HG02798 (cell line): ENCODE measurements at regions not wholly inside any gene's neighbourhood (a gene's known extent, or its start where the extent isn't known, plus 50 kb on each side); places are given as distances from the start of the nearest gene placed in this dataset.

Experiments used
- ATAC-seq: cut with Tn5 transposase; IDR thresholded peaks from one replicate; pipeline ENCODE4 v1.9.1; 2021; ENCODE audit warnings: mild to moderate bottlenecking; ENCODE audit not compliant: unreplicated experiment, poor library complexity

DNA sequence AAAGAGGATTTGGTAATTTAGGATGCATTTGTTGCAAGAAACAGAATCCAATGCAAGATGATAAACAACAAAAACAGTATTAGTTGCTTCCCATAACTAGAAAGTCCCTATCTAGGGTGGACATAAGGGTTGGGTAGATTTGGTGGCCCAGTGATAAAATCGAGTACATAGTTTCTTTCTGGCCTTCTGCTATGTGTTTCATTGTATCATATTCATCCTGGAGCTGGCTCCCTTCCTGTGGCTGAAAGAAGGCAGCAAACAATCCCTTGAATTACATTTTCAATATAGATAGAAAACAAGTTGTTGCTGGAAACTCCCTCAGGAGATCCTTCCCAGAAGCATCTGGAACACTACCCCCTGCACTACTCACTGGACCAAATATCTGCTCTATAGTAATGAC lies 135.1 kb downstream of the ID4 start:
- no peak for ATAC-seq

DNA sequence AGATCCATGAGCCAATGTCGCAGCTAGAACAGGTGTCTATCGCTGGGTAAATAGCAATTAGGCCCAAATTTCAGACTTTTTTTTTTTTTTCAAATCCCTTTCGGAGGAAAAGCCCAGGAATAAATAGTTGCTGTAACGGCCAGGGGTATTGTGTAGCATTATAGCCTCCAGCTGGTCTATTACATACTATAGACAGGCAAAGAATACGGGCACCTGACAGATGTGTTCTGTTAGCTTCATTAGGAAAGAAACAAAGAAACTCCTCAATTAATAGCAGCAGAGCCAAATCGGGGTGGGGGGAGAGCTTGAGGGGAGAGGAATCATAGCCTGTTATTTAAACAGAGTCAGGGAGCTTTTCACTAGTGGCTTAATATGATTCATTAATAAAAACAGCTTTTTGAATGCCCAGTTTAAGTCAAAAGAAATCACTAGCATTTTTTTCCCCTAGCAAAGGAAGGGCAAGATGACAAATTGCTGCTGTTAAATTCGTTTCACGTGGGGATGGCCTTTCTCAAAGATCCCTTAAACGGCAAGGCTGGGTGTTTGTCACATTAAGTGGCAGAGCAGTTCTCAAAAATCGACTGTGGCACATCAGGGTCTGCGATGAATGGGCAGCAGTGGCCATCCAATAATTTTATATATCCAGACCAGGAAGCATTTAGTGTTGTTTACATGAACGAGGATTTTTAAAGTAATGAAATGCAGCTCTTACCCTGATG lies 139.4 kb downstream of the ID4 start:
- no peak for ATAC-seq

DNA sequence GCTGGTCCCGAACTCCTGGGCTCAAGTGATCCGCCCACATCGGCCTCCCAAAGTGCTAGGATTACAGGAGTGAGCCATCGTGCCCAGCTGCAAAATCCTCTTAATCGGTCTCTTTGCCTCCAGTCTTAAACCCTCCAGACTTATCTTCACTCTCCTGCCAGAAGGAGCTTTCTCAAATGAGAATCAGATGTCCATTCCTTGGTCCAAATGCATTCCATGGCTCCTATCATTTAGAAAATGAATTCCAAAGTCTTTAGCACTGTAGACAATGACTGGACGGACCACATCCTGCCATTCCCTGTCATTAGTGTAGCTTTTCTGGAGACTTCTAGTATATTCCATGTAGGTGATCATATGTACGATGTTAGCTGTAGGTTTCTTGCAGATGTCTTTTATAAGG lies 141.9 kb downstream of the ID4 start:
- ATAC-seq, result no peak

- no peak for ATAC-seq
Observed at GRCh38 chr6:19979986-19980385, 142.8 kb downstream of the ID4 start.

DNA sequence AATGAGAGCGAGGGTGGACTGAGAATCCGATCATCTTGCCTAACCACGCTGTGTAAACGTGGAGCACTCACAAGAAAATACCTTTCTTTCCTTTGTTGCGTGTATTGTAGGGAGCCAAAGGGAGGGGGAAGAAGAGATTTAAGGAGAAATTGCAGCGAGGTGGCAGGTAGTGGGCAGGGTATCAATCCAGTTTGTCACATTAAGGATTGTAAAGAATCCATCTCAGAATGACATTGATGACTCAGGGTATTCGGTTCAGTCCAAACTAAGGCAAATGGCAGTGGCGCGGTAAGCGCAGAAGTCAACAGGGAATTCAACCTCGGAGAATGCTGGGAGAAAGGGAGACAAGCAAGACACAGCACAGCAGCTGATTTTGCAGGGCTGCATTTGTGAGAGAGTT lies 146.2 kb downstream of the ID4 start:
- ATAC-seq, result no peak

DNA sequence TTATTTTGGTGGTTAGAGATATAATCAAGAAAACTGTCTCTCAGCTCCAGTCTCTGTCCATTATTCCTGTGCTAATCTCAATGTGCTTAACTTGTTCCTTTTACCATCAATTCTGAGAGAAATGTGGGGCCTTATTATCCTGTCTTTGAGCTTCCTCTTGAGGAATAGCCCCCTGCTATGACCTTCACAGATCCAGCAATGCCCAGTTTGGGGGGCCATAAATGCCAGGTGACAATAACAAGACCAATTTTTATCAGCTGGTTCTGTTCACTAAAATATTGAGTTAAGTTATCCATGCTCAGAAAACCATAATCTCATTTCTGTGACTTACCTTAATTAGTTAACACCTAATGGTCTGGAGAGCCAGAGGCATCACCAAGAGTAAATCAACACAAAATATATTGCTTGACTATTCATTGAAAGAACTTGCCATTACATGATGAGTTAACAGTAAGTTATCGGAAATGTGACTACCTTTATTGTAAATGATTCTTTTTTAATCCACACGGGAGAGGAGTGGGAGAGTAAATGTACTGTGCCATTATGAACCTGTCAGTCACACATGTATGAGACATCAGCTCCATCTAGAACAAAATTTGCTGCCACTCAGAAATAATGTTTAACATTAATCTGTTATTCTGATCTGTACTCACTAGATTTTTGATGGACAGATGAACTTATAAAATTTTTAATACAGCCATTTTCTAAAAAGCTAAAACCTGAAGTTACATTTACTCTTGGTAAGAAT lies 149.7 kb downstream of the ID4 start:
- no peak for ATAC-seq

GRCh38 chr6:19988555-19988954 lies 151.4 kb downstream of the ID4 start:
- no peak for ATAC-seq

- no peak for ATAC-seq
Observed at GRCh38 chr6:19991176-19991575, 154.0 kb downstream of the ID4 start.

DNA sequence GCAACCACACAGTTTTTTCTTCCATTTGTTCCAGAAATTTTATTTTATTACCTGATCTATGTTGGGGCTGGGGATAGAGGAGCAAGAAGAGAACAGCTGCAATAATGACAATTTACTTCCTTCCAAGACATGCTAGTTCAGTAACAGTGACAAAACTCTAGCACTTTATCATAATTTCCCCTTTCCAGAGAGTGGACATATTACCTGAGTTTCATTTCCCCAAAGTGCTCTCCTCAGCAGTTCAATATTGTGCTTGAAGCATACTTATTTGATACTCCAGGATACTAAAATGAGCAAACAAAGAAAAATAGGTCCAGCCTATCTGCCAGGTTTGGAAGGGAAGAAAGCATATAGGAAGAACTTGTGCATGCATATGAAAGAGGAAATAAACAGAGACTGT lies 157.7 kb downstream of the ID4 start:
- no peak for ATAC-seq

DNA sequence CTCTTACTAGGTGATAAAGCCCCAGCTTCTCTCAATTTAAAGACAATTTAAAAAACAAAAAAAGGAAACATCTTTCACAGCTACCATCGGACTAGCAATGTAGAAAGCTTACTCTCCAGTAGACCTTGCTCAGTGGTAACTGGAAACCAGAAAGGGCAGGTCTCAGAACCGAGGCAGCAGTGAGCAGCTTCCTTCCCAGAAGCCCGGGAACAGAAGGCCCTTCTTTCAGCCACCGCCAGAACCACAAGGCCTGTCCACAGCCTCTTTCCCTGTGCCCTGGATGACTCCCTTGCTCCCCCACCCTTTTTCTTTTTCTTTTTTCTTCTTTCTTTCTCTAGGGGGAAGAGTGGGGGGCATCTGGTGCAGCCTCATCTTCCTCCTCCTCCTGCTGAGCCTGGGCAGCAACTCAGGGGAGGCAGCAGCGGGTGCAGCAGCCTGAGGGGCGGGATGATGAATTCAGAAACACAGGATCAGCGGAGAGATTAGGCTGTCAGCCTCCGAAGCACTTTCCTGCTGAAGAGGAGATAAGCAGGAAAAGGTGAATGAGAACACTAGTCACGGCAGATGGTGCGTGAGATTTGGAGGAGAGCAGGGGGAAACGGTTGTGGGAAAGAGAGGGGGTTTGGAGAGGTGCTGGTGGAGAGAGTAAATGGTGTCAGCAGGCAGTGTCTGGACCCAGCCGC lies 158.5 kb downstream of the ID4 start:
- no peak for ATAC-seq

- ATAC-seq, result no peak
Observed at GRCh38 chr6:19997104-19997503, 159.9 kb downstream of the ID4 start.

DNA sequence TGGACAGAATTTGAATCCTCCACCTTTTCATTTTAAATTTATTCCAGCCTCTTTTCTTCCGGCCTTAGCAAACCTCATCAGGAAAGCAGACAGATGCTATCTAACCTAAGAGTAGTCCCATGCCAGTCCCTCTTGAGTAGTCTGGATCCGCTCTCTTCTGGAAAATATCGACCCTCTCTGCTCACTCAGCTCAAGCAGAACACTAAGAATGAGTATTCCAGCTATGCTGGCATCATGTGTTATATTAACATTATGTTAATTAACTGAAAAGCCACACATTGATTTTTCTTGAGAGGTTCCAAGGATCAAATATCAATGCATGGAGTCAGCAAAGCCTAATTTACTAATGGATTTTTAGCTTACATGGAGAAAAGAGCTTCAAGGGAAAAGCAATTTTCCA lies 161.4 kb downstream of the ID4 start:
- ATAC-seq, result no peak

DNA sequence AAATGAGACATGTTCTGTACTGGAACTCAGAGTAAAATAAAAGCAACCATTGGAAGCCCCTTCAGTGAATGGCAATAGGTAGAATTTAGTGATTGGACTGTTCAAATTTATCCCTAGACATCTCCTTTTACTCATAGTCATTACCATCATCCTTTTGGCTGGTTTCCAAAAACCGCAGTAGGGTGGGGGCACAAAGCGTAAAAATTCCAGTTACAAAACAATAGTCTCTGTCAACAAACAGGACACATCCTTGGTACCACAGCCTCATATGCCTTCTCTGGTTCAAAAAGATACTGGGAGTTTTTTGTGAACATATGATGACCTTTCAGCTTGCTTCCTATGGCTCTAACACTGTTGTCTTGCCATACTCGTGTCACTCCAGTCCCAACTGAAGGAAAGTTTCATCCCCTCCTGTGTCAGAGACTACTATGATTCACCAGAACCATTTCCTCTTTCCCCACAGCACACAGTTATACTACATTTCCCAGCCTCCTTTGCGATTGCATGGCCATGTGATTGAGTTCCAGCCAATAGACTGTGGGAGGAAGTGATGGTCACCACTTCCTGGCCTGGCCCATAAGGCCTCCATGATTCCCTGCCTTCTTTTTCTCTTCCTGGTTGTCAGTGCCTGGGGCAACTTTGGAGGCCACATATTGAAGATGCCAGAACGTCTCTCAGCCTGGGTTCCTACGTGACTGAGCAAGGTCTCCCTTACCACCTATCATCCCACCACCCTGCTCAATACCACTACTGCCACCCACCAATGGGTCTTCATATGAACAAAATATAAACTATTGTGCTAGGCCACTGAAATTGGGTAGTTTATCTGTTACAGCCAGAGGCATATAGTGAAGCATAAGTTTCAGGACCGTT lies 162.4 kb downstream of the ID4 start:
- ATAC-seq, result peak; percentile 74

DNA sequence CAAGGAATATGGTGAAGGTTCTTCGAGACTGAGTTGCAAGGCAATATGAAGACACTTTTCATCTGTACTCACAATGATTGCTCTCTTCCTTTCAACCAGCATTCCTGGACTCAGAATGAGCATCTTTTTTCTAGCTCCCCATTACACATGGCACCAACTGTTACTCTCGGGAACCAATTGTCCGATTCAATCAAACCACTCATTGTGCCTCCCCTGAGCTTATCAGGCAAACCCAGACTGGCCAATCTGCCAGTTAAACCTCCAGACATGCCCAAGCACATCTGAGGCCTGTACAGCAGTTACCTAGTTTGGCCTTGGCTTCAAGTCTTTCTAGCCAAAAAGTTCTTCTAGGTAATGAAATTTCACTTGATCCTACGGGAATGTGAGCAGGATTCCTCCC lies 164.1 kb downstream of the ID4 start:
- no peak for ATAC-seq

- no peak for ATAC-seq
Observed at GRCh38 chr6:20006037-20006436, 168.9 kb downstream of the ID4 start.

DNA sequence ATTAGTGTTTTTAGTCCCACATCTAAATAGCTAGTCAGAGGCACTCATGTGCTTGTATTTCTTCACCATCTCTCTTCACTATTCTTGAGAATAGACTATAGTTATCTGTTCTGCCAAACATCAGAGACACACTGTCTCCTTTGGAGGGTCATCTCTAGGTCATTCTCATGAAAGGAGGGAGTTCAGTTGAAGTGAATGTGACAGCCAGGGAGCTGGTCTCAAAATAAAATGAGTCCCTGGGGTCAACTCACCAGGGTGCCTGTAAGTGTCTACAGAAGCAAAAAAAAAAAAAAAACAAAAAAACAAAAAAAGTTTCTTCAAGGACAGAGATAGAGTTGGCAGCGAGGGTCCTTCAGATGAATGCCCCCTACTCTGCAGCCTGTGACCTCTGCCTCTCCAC lies 171.0 kb downstream of the ID4 start:
- ATAC-seq, result no peak

DNA sequence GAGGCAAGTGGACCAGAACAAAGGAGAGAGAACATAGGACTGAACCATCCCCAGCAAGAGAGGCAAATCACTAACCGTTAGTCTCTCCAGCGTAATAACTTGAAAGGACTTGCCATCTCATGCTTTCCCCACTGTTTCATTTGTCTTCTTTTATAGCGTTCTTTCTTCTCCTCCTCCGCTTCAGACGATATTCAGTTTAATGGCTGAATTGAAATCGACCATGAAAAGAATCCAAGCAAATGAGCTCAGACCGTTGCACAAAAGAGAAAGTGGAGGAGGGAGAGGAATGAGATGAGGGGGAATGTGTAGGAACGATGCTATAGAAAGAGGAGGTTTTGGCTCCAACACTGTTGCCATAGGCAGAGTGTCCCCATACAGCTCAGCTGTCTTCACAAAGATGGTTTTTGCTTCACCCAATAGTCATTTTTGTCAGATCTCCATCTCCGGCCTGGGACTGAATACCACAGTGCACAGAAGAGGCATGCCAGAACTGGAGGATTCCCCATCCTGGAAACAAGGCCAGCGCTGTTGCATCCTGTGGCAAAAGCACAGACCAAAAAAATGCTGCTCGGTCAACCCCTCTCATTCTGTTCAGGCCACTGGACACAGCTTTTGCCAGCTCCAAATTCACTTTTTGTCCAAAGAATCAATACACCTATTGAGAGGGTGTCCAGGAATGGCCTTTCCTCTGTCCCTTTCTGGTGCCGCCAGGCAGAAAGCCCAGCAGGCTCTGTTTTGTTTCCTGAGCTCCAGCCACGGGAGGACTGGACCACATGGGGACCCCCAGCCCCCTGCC lies 176.1 kb downstream of the ID4 start:
- ATAC-seq, result no peak

DNA sequence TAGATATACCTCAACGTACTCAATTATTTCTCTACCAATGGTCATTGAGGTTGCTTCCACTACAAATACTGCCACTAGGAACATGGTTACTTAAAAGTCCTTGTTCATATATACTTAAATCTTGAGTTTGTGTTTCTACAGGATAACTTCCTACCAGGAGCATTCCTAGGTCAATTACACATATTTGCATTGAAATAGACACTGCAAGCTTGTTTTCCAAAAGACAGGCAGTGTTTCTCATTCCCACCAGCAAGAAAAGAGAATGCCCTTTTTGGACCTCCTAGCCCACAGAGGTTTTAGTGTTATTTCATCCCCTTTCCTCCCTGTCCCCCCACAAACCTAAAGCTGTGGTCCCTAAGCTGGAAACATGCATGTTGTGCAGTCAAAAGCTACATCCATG lies 177.3 kb downstream of the ID4 start:
- ATAC-seq, result no peak

- ATAC-seq, result no peak
Observed at GRCh38 chr6:20020526-20020925, 183.4 kb downstream of the ID4 start.

DNA sequence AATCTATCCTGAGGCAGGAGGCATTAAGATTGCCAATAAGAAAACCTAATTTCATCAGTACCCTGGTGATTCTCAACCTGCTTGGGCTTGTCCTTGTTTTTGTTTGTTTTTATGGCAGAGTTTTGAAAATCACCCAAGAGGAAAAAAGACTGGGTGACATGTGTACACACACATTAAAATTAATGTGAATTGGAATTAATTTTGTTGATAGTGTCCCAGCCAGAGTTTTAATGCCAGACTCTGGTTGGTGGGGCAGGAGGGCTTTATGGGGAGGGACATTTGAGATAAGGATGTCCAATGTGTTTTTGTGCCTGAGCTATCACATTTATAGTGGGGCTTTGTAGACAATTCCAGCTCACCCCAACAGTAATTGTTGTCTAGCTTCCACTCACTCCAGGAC lies 184.6 kb downstream of the ID4 start:
- ATAC-seq, result no peak
